ENCODE measurements at regions not wholly inside any gene's neighbourhood (a gene's known extent, or its start where the extent isn't known, plus 50 kb on each side); places are given as distances from the start of the nearest gene placed in this dataset.

GRCh38 chr5:116897291-116897690 is 322.7 kb upstream of the SEMA6A start:
- no peak for DNase-seq (ENCODE audit: low read depth)
- TF ChIP-seq CTCF (IDR thresholded peaks at IDR 0.05; ENCODE audit: low read depth, low read length, missing control alignments) = no peak
- H3K4me3 ChIP-seq (ENCODE audit: low read depth, low read length) = no peak overlapping the region

DNA sequence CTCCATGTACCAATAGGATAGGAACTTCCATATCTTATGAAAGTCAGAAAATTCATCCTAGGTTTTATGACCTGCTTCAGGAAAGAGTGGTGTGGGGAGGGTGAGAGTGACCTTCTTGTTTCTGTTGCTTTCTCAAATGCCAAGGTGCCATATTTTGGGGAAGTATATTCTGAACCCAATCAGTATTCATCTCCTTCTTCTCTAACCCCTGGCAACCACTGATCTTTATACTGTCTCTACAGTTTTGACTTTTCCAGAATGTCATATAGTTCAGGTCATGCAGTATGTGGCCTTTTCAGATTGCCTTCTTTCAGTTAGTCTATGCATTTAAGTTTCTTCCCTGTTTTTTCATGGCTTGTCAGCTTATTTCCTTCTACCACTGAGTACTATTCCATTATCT is 321.4 kb upstream of the SEMA6A start:
- no peak overlapping the region for H3K4me3 ChIP-seq (ENCODE audit: low read depth, low read length)
- DNase-seq (ENCODE audit: low read depth) = no peak
- no peak for TF ChIP-seq CTCF (IDR thresholded peaks at IDR 0.05; ENCODE audit: low read depth, low read length, missing control alignments)

DNA sequence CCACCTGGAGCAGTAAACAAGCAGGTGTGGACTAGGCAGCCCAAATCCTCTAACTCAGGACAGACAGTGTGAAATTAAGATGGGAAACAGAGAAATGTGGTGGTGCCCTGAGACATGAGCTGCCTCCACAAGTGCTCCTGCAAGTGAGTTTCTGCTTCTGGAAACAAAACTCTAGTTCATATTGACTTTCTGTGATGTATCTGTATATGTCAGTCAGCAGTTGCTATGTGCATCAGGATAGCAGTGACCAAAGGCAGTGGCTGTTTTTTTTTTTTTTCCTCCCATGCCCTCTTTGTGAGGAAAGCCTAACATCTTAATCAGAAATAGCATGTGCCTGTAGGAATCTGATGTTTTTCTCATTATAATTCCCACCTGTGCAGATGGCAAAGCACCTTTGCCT is 318.4 kb upstream of the SEMA6A start:
- H3K4me3 ChIP-seq (ENCODE audit: low read depth, low read length) = no peak overlapping the region
- TF ChIP-seq CTCF (IDR thresholded peaks at IDR 0.05; ENCODE audit: low read depth, low read length, missing control alignments) = no peak
- DNase-seq (ENCODE audit: low read depth) = no peak

GRCh38 chr5:116887104-116887503 is 312.5 kb upstream of the SEMA6A start:
- no peak for DNase-seq (ENCODE audit: low read depth)
- no peak overlapping the region for H3K4me3 ChIP-seq (ENCODE audit: low read depth, low read length)
- no peak for TF ChIP-seq CTCF (IDR thresholded peaks at IDR 0.05; ENCODE audit: low read depth, low read length, missing control alignments)

GRCh38 chr5:116885825-116886224 is 311.2 kb upstream of the SEMA6A start:
- no peak for TF ChIP-seq CTCF (IDR thresholded peaks at IDR 0.05; ENCODE audit: low read depth, low read length, missing control alignments)
- no peak for DNase-seq (ENCODE audit: low read depth)
- H3K4me3 ChIP-seq (ENCODE audit: low read depth, low read length) = no peak overlapping the region

DNA sequence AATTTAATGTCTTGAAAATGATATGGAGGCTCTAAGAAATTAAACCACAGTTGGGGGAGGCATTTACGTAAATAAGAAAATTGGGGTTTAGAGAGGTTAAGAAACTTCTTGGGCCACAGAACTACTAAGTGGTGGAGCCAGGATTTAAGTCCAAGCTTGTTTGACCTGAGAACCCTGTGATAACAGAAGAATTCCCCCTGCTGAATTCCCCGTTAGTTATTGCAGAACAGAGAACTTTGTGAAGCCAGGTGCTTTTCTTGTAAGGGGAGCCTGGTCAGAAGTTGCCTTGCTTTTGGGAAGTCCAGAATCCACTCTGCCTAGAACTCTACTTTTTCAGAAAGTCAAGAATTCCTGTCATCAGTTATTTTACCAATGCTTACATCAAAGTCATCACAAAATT is 309.3 kb upstream of the SEMA6A start:
- no peak for DNase-seq (ENCODE audit: low read depth)
- TF ChIP-seq CTCF (IDR thresholded peaks at IDR 0.05; ENCODE audit: low read depth, low read length, missing control alignments) = no peak
- H3K4me3 ChIP-seq (ENCODE audit: low read depth, low read length) = no peak overlapping the region

- DNase-seq (ENCODE audit: low read depth) = no peak
- H3K4me3 ChIP-seq (ENCODE audit: low read depth, low read length) = no peak overlapping the region
- no peak for TF ChIP-seq CTCF (IDR thresholded peaks at IDR 0.05; ENCODE audit: low read depth, low read length, missing control alignments)
These were observed 307.4 kb upstream of the SEMA6A start for GRCh38 chr5:116881921-116882531.
